D341Med (cell line): ENCODE measurements at regions not wholly inside any gene's neighbourhood (a gene's known extent, or its start where the extent isn't known, plus 50 kb on each side); places are given as distances from the start of the nearest gene placed in this dataset.
"Not testable (repeated sequence)": the region's sequence is repeated elsewhere in the genome, so short reads cannot be mapped to it uniquely, and the experiment has no call there.

Source experiments
- DNase-seq: peaks from one replicate; pipeline ENCODE4 v3.0.0; 2012; ENCODE audit warnings: low spot score

DNA sequence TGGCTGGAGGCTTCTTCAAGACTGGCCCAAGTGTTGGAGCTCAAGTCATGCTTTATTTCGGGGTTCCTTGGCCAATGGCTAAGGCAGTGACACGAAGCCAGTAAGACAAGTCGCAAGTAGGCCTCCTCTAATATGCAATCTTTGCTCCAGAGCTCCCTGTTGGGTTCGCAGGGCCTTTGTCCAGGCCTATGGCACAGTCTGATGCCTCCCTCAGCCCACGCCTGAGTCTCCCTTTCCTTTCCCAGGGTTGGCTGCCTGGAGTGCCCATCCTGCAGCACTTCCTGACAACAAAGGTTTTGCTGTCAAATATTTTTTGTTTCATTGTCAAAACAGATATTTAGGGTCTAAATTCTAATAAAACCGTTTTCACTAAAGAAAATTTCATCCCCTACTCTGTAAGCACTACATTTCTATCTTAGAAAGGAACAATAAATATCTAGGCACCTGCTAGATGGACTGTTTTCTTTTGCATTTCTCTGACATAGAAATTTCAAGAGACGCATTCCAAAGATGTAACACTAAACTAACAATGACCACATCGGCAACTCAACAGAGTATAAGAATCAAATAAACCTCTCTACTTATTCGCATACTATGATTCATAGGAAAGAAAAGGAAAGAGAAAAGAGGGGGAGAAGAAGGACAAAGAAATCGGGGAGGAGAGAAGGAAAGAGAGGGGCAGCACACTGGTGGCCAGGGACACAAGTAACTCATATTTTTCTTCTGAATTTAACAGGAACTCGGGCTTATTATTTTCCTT is 393.1 kb upstream of the ATP11B start:
- DNase-seq: no peak

DNA sequence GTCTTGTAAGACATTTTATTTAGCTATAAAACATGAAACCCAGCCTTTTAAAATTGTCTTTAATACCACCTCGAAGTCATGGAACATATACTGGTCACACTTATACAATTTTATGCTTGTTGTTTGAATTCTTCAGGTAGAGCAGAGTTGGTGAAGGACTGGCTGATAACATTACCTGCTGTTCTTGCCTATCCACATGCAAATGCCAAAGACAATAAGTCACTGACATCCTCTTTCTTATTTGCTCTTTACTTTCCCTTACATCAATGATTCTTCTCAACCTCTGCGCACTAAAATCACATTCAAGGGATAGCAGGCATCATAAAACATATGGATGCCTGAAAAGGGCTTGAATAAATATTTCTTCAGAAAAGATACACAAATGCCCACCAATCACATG is 392.5 kb upstream of the ATP11B start:
- DNase-seq: no peak

DNA sequence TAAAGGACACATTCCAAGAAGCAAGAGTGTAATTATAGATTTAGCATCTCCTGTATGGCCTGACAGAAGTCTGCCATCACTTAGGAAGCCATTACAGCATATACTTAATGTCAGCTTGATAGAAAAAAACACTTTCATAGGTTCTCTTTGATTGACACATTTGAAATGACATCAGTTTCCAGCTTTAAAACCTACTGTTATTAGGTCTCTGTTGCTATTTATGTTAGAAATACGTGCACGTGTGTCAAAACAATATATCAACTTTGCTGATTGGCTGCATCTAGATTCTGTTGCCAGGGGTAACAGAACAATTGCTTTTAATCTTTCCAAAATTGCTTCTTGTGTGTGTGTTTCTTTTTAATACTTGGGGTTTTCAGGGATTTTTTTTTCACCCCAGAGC is 389.3 kb upstream of the ATP11B start:
- no peak for DNase-seq

DNA sequence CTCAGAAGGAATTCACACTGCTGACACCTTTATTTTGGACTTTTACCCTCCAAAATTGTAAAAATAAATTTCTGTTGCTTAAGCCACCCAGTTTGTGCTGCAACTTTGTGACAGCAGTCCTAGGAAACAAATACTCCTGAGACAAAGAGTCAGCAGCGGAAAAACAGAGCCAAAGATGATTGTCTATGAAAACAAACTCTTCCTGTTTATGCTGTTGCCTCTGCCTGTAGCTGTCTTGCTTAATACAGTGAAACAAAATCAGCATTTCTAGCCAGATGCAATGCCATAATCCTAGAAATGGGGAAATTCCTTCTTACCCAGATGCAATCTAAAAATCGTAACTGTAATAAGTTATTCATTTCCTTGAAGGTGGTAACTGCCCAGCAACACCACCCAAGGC is 387.5 kb upstream of the ATP11B start:
- DNase-seq: no peak

DNA sequence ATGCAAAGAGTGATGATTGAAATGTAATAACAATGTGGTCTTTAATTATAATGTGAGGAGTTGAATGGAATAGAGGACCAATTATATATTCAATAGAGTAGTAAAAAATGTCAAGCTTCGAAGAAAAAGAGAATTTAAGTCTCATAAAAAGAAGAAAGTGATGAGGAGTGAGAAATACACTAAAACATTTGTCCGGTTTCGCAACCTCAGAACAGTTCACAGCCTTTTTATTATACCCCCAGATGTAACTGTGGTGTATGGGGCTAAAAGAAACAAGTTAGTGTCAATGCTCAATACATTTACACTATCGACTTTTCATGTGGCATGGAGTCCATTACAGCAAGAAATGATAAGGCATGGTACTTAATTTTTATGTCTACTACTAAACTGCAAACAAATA is 386.5 kb upstream of the ATP11B start:
- no peak for DNase-seq

DNA sequence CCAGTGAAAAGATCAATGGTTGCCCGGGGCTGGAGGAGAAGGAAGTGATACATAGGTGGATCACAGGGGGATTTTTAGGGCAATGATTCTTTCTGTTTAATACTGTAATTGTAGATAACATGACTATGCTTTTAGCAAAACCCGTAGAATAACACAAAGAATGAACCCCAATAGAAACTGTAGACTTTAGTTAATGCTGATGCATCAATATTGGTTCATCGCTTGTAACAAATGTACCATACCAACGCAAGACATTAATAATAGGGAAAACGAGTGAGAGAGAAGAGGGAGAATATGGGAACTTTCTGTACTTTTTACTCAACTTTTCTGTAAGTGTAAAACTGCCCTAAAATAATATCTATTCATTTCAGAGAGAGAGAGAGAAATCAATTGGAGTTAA is 383.3 kb upstream of the ATP11B start:
- DNase-seq: no peak

DNA sequence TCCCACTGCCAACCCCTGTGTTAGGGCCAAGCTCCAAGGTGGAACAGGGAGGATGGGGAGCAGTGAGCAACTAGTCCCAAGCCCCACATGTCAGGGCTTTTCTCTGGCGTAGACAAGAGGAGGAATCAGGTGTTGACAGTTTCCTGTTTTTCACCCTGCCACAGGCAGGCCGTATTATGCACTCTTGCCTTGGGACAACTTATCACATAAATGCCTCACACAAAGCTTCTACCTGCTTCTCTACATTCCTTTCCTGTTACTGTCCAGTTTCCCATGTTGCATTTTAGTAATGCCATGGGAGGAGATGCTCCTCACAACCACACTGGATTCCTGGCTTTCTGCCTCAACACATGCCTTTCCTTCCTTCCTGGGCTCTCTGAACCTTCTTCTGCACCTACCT is 381.2 kb upstream of the ATP11B start:
- no peak for DNase-seq

DNA sequence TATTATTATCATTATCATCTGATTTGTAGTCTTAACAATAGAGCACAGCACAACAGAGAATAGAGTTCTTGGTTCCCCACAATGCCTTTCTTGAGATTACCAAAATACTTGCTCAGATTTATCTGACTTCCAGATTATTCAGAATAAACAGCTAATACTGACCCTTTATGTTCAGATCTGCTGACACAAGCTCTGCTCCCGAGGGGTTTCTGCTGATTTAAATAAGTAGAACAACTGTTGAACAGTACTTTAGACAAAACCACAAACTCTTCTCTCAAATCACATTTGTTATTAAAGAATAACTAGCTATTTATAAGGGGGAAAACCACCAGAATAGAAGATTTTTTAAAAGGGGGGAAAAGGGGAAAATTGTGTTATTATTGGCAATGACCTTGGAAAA is 380.2 kb upstream of the ATP11B start:
- no peak for DNase-seq

DNA sequence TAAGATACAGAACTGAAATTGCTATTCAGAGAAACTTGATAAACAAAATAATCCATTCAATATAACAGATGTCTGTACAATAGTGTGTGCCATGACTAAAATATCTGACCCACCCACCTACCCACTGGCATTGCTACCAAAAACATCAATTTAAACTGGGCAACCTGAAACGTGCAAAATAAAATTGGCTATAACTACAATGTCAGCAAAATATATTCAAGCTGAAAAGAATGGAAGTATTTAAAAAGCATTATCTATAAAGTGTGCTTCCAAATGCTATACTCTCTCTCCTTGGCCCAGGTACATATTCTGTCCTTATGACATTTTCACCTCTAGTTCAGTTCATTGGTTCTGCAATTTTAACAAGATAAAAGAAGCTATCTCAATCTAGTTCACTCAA is 379.6 kb upstream of the ATP11B start:
- no peak for DNase-seq

DNA sequence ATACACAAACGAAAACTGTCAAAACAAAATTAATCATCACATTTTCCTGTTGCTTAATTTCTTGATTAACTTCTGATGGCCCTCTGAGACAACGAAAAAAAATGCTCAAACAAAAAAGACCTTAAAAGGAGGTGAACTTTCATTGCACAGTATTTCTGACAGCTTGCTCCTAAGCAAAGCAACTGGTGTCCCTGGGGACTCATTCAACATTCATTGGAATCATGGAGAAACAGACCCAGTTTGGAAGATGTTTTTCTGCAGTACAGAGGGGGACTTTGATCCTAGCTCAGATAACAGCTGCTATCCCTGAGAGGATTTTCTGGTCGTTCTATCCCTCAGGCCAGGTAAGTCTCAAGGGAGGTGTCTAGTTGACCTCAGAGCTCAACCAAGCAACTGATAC is 378.7 kb upstream of the ATP11B start:
- DNase-seq: no peak

DNA sequence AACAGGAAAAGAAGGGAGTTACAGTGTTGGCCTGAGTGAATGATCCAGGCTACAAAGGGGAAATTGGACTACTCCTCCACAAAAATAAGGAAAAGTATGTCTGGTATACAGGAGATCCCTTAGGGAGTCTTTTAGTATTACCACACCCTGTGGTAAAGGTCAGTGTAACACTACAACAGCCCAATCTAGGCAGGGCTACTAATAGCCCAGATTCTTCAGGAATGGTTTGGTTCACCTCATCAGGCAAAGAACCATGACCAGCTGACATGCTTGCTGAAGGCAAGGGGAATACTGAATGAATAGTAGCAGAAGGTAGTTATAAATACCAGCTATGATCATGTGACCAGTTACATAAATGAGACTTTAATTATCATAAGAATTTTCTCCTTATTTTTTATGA is 372.6 kb upstream of the ATP11B start:
- no peak for DNase-seq

DNA sequence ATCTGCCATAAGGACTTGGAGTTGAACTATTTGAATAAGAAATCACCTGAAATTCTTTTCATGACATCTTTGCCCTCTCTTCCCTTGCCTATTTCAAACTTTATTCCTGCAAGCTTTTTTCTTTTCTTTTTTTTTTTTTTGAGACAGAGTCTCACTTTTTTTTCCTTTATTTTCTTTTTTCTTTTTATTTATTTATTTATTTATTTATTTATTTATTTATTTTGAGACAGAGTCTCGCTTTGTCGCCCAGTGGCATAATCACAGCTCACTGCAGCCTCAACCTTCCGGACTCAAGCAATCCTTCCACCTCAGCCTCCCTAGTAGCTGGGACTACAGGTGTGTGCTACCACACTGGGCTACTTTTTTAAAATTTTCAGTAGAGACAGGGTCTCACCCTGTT is 369.3 kb upstream of the ATP11B start:
- DNase-seq: no peak

DNA sequence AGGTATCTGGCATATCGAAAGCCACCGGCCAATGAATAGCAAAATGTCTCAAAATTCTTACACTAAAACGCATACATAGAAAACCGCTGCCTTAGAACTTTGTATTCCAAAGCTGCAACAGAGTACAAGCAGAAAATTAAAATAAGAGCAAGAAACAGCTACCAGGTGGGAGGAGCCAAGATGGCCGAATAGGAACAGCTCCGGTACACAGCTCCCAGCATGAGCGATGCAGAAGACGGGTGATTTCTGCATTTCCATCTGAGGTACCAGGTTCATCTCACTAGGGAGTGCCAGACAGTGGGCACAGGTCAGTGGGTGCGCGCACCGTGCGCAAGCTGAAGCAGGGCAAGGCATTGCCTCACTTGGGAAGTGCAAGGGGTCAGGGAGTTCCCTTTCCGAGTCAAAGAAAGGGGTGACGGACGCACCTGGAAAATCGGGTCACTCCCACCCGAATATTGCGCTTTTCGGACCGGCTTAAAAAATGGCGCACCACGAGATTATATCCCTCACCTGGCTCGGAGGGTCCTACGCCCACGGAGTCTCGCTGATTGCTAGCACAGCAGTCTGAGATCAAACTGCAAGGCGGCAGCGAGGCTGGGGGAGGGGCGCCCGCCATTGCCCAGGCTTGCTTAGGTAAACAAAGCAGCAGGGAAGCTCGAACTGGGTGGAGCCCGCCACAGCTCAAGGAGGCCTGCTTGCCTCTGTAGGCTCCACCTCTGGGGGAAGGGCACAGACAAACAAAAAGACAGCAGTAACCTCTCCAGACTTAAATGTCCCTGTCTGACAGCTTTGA is 367.2 kb upstream of the ATP11B start:
- DNase-seq: not testable (repeated sequence)

DNA sequence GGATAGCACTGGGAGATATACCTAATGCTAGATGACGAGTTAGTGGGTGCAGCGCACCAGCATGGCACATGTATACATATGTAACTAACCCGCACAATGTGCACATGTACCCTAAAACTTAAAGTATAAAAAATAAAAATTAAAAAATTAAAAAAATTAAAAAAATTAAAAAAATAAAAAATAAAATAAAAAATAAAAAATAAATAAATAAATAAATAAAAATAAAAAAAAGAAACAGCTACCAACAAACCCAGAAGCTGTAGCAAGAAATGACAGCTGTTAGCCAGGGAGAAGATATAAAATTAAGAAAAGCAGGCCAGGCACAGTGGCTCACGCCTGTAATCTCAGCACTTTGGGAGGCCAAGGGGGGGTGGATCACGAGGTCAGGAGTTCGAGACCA is 361.3 kb upstream of the ATP11B start:
- DNase-seq: not testable (repeated sequence)

DNA sequence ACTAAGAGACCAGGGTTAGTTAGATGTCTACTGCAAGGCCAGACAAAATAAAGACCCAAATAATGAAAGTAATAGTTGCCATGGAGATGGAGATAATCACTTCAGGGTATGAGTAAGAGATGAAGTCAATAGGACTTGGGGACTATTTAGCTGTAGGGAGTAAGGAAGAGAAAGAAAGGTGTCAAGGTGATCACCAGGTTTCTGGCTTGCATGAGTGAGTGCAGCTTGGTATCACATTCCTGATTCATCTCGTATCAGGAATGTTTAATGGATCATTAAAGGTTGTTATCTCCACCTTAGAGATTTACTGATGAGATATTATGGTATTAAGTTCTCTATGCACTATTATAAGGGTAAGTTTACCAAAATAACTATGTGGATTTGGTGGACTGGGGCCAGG is 357.4 kb upstream of the ATP11B start:
- DNase-seq: no peak

DNA sequence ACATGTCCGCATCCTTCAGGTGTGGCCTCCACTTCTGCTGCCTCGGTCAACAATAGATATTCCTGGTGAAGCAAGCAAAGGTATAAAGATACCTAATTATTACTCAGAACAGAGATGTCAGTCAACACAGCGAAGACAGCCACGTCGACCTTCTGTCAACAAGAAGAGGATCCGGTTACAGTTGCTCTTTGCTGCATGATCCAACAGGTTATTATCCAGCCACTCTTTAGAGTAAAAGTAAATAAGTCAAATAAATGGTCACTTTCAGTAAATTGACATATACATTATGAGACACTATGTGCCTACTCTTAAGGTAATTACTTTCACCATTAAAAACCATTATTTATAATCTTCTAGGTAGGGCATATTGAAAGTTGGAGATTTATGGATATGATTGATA is 356.8 kb upstream of the ATP11B start:
- DNase-seq: no peak

DNA sequence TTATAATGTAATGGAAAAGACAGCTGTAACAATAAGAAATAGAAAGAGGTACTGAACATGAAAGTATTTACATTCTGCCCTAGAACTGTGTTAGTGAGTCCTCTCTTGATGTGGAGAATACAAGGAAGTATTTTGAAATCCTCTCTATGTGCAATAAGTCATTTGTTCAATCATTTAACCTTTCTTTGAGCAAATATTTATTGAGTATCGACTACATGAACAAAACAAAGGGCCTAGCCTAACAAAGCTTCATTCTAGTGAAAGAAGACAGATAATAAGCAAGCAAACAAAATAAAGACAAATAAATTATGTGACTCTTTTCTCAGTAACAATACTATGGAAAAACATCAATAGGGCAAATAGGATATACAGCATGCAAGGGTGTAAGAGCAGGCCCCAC is 354.9 kb upstream of the ATP11B start:
- no peak for DNase-seq

DNA sequence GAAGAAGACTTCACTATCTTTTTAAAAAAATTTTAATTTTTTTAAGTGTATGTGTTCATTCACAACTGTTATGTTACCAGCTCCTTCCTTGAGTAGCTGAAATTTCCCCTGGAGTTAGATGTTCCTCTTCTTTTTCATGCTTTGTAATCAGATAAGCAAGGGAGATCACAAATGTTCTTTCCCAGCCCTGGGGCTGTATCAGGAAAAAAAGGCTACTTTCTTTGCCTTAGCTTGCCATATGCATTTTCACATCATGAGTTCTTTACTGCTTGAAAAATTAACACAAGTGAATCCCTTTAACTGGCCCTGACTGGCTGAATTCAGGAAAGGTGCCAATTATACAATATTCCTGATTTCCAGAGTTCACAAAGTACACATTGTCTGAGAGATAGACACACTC is 353.2 kb upstream of the ATP11B start:
- no peak for DNase-seq

DNA sequence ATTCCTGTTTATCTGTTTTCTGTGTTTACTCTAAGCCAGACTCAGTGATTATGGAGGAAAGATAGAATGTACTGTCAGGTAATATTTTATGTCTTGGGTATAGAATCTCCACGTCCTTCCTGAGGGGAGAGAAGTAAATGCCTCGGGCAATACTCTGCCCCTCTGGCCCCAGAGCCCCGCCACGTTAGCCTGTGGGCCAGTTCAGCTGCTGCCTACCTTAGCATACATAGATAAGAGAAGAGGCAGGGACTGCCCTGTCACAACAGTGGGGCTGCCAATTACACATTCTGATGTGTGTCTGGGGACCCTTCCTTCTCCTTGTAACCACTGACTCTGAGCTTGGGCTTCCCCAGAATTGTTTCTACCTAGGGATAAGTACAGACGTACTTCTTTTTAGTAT is 347.7 kb upstream of the ATP11B start:
- no peak for DNase-seq

DNA sequence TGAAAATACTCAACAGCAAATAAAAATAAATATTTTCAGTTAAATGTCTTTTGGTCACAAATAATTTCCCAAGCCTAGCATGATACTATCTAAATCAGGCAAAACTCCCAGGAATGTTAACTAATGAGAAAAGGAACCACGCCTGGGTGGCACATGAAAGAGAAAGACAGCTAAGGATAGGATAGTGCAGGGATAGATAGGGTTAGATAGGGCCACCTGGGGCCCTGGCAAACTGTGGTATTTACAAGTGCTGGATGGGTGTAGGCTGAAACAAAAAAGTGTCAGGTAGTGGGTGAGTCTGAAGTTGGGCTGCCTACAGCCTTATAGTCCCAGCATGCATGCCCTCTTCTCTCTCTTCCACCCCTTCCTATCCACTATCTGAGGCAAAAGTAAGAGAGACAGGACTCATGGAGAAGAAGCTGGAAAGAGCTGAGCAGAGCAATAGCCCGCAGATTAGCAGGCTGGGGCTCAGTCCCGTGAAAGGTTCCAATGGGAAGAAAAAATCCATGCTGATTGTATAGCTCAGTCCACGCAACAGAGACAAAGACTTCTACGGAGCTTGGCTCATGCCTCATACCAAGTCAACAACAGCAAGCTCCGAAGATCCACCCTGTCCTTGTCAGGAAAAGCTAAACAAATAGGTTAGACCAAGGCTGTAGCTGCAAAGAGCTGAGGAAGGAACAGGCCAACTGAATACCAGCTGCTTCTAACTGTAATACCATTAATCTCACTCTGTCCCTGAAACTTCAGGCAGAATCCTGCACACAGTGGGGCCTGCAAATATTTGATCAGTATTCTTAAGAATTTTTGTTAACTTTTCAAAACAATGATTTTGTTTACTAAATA is 342.1 kb upstream of the ATP11B start:
- DNase-seq: no peak

DNA sequence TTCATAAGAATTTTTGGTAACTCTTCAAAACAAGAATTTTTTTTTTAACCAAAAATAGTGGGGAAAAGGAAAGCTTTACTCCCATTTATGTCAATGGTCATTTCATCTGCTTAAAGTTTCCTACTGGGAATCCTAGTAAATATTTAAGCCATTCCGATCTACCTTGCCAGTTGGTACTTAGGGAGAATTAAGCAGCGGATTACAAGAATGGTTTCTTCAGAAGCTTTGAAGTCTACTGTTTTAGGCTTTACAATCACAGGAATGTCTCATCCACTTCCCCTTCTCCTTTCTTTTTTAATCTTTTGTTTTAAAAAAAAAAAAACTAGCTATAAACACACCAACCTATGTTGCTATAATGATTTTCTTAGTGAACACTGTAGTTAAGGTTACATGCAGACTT is 341.4 kb upstream of the ATP11B start:
- DNase-seq: no peak

DNA sequence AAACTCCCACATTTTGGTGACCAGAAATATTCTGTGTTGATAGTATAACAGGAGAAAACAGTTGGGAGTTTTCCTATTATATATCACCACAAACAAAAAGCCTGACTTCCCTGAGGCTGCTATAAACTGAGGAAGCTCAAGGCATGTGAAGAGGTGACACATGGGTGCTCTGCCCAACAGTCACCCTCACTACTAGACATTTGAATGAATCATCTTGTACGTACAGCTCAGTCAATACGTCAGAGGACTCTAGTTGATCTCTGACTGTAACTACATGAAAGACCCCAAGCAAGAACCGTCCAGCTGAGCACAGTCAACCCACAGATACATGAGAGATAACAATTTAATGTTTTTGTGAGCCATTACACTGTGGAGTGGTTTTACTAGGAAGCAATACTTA is 338.3 kb upstream of the ATP11B start:
- DNase-seq: no peak

DNA sequence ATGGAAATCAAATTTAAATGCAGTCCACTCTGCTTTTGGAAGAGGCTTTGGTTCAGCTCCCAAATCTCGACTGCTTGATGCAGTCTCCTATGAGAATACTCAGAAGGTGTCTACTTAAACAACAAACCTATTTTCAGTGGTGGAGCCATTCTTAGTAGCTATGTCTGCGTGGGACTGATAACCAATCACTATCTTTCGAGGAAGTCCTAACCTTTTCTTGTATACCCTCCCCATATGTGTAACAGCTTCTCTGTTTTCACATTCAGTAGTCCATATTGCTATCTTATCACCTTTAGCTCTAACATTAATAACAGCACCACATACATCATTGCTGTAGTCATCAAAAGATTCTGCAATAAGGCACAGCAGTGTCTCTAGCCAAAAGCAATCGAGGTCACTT is 333.0 kb upstream of the ATP11B start:
- no peak for DNase-seq
